C4-2B (cell line): ENCODE measurements at regions not wholly inside any gene's neighbourhood (a gene's known extent, or its start where the extent isn't known, plus 50 kb on each side); places are given as distances from the start of the nearest gene placed in this dataset.

Experiments
- CTCF ChIP-seq: fragments of 450-650 bp; conservative IDR thresholded peaks from 2 replicates; pipeline ENCODE4 v1.5.1; 2017; ENCODE audit warnings: mild to moderate bottlenecking
- ZFX ChIP-seq: fragments of 450-650 bp; IDR thresholded peaks from 2 replicates; pipeline ENCODE4 v1.6.1; 2017

- TF ChIP-seq CTCF (no peak), ZFX (no peak)
Measured at GRCh38 chr3:104190681-104191080, 1176.0 kb upstream of the ALCAM start.
